PFSK-1 (cell line): ENCODE measurements at regions not wholly inside any gene's neighbourhood (a gene's known extent, or its start where the extent isn't known, plus 50 kb on each side); places are given as distances from the start of the nearest gene placed in this dataset.

Experiments used
- POLR2AphosphoS5 ChIP-seq: IDR thresholded peaks from 2 replicates; pipeline ENCODE4 v1.6.1; 2012; ENCODE audit warnings: low read depth, mild to moderate bottlenecking, control low read depth, low read length, moderate library complexity
- REST ChIP-seq, 2 experiments: IDR thresholded peaks; 2 replicates each; pipeline versions ENCODE4 v1.6.1 to v1.8.0; 2011 to 2012; ENCODE audit warnings: low read depth in 2 of 2, low read length in 2 of 2, control low read depth in 1 of 2, inconsistent platforms in 1 of 2, mild to moderate bottlenecking in 1 of 2, moderate library complexity in 1 of 2; ENCODE audit not compliant: insufficient read depth in 1 of 2

- TF ChIP-seq POLR2AphosphoS5 (no peak), REST (IDR thresholded peaks at IDR 0.05; ENCODE audit: insufficient read depth in 1 of 2, low read depth in 2 of 2, low read length in 2 of 2) (no peak)
These were observed 257.2 kb upstream of the THBS1 start for GRCh38 chr15:39323706-39324105.
